ENCODE measurements at regions not wholly inside any gene's neighbourhood (a gene's known extent, or its start where the extent isn't known, plus 50 kb on each side); places are given as distances from the start of the nearest gene placed in this dataset.
"Not testable (repeated sequence)": the region's sequence is repeated elsewhere in the genome, so short reads cannot be mapped to it uniquely, and the experiment has no call there.

DNA sequence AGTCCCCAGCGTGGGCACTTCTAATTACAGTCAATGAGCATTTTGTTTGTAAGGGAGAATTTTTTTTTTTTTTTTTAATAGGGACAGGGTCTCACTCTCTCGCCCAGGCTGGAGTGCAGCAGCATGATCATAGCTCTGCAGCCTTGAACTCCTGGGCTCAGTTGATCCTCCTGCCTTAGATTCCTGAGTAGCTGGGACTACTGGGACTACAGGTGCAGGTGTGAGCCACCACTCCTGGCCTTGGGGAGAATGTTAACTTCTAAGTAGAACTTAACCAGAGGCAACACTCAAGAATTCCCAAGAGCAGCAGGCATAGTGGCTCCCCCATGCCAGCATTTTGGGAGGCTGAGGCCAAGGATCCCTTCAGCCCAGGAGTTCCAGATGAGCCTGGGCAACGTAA lies 52.9 kb upstream of the ZNF217 start:
- intact Hi-C loops (cut with DNase I) = no loop called here
- no peak for DNase-seq

DNA sequence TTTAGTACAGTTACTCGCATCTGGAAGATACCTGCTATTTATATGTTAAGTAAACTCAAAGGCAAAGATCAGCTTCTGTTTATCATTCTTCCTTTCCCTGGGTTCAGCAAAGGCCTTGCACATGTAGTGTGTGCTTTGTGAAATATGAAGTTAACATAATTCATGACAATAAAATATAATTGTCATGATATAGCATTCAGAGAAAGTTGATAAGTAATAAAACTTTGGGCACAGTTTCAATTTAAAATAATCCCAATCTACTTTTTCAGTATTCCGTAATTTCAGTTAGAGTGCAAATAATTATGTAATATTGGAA lies 51.9 kb upstream of the ZNF217 start:
- peaks cover 7 to 9% (median 8%) of the 10 kb centered on the region in 3 donors for H3K4me1 ChIP-seq (ENCODE audit: control insufficient read depth in 2 of 3, insufficient read depth in 2 of 3, low read depth in 1 of 3, low read length in 3 of 3)
- DNase-seq (no peak), FAIRE-seq (no peak)
- no peaks in the 10 kb centered on the region for H3K36me3 ChIP-seq (ENCODE audit: control insufficient read depth in 2 of 3, insufficient read depth in 3 of 3, low read length in 3 of 3)
- no peaks in the 10 kb centered on the region for H3K27me3 ChIP-seq (ENCODE audit: control insufficient read depth, insufficient read depth, low read length)
- no peak overlapping the region for H3K27ac ChIP-seq (ENCODE audit: low read depth in 2 of 2, low read length in 2 of 2)
- H3K4me3 ChIP-seq (ENCODE audit: low read length in 3 of 3) = no peak overlapping the region
- no peaks in the 10 kb centered on the region for H3K9me3 ChIP-seq (ENCODE audit: control insufficient read depth in 2 of 3, insufficient read depth in 1 of 3, low read length in 3 of 3)
- TF ChIP-seq, protein P1, sequence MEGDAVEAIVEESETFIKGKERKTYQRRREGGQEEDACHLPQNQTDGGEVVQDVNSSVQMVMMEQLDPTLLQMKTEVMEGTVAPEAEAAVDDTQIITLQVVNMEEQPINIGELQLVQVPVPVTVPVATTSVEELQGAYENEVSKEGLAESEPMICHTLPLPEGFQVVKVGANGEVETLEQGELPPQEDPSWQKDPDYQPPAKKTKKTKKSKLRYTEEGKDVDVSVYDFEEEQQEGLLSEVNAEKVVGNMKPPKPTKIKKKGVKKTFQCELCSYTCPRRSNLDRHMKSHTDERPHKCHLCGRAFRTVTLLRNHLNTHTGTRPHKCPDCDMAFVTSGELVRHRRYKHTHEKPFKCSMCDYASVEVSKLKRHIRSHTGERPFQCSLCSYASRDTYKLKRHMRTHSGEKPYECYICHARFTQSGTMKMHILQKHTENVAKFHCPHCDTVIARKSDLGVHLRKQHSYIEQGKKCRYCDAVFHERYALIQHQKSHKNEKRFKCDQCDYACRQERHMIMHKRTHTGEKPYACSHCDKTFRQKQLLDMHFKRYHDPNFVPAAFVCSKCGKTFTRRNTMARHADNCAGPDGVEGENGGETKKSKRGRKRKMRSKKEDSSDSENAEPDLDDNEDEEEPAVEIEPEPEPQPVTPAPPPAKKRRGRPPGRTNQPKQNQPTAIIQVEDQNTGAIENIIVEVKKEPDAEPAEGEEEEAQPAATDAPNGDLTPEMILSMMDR (IDR thresholded peaks at IDR 0.05; ENCODE audit: borderline replicate concordance, extremely low read depth, insufficient read depth) = no peak
- intact Hi-C loops (cut with DNase I) = no loop called here
- H3K9ac ChIP-seq (ENCODE audit: low read length in 3 of 3) = no peak overlapping the region

More for the DNA sequence above, 52.9 kb upstream of the ZNF217 start:
- Histone ChIP-seq H3K9ac (ENCODE audit: low read length in 3 of 3) (no peak overlapping the region), H3K27ac (ENCODE audit: low read depth in 2 of 2, low read length in 2 of 2) (no peak overlapping the region), H3K36me3 (ENCODE audit: control insufficient read depth in 2 of 3, insufficient read depth in 3 of 3, low read length in 3 of 3) (no peaks in the 10 kb centered on the region), H3K27me3 (ENCODE audit: control insufficient read depth, insufficient read depth, low read length) (no peaks in the 10 kb centered on the region), H3K4me3 (ENCODE audit: low read length in 3 of 3) (no peak overlapping the region), H3K4me1 (ENCODE audit: control insufficient read depth in 2 of 3, insufficient read depth in 2 of 3, low read depth in 1 of 3, low read length in 3 of 3) (peaks cover 7 to 9% (median 8%) of the 10 kb centered on the region in 3 donors), H3K9me3 (ENCODE audit: control insufficient read depth in 2 of 3, insufficient read depth in 1 of 3, low read length in 3 of 3) (no peaks in the 10 kb centered on the region)
- FAIRE-seq = no peak
- TF ChIP-seq, protein P1 (IDR thresholded peaks at IDR 0.05; ENCODE audit: borderline replicate concordance, extremely low read depth, insufficient read depth) = no peak

DNA sequence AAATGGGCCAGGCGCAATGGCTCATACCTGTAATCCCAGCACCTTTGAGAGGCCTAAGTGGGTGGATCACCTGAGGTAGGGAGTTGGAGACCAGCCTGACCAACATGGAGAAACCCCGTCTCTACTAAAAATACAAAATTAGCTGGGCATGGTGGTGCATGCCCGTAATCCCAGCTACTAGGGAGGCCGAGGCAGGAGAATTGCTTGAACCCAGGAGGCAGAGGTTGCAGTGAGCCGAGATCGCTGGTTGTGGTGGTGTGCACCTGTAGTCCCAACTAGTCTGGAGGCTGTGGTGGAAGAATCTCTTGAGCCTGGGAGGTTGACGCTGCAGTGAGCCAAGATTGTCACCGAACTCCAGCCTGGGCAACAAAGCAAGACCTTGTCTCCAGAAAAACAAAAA lies 50.5 kb upstream of the ZNF217 start:
- H3K27me3 ChIP-seq (ENCODE audit: control insufficient read depth, insufficient read depth, low read length); H3K4me1 ChIP-seq (ENCODE audit: control insufficient read depth in 2 of 3, insufficient read depth in 2 of 3, low read depth in 1 of 3, low read length in 3 of 3); intact Hi-C loops (cut with DNase I); DNase-seq; H3K36me3 ChIP-seq (ENCODE audit: control insufficient read depth in 2 of 3, insufficient read depth in 3 of 3, low read length in 3 of 3); H3K9ac ChIP-seq (ENCODE audit: low read length in 3 of 3); FAIRE-seq; H3K4me3 ChIP-seq (ENCODE audit: low read length in 3 of 3); H3K27ac ChIP-seq (ENCODE audit: low read depth in 2 of 2, low read length in 2 of 2); H3K9me3 ChIP-seq (ENCODE audit: control insufficient read depth in 2 of 3, insufficient read depth in 1 of 3, low read length in 3 of 3): not testable (repeated sequence)

Measured in kidney (tissue), 13 donors.